OCI-LY3 (cell line): ENCODE measurements at regions not wholly inside any gene's neighbourhood (a gene's known extent, or its start where the extent isn't known, plus 50 kb on each side); places are given as distances from the start of the nearest gene placed in this dataset.
"Not testable (repeated sequence)": the region's sequence is repeated elsewhere in the genome, so short reads cannot be mapped to it uniquely, and the experiment has no call there.

Experiments
- H2AFZ ChIP-seq: fragments of 200-600, 300-600 bp; shearing (Covaris generic); 2 replicates; pipeline ENCODE4 v1.6.0; 2014; ENCODE audit warnings: antibody characterized with exemption, low read depth, low read length
- H3K27ac ChIP-seq: fragments of 200-600, 300-600 bp; sonication (generic); 2 replicates; pipeline ENCODE4 v1.5.1; 2014; ENCODE audit warnings: mild to moderate bottlenecking, low read length, moderate library complexity, mixed read lengths
- H3K27me3 ChIP-seq: fragments of 200-600, 300-600 bp; sonication (generic); 2 replicates; pipeline ENCODE4 v1.6.1; 2014; ENCODE audit warnings: low read depth, low read length, mixed read lengths
- H3K36me3 ChIP-seq: fragments of 200-600, 300-600 bp; sonication (generic); replicated peaks from 2 replicates; pipeline ENCODE3; 2014; ENCODE audit warnings: low read depth, low read length, mixed read lengths
- H3K4me1 ChIP-seq: fragments of 300-600, 200-600 bp; sonication (generic); 2 replicates; pipeline ENCODE4 v1.6.1; 2014; ENCODE audit warnings: low read length, mixed read lengths
- H3K4me2 ChIP-seq: fragments of 200-600, 300-600 bp; sonication (generic); 2 replicates; pipeline ENCODE4 v1.6.1; 2014; ENCODE audit warnings: low read length, mixed read lengths
- H3K4me3 ChIP-seq: fragments of 300-600, 200-600 bp; sonication (generic); 2 replicates; pipeline ENCODE4 v1.5.1; 2014; ENCODE audit warnings: antibody characterized with exemption, mild to moderate bottlenecking, low read length, moderate library complexity
- H3K79me2 ChIP-seq: fragments of 300-600, 200-600 bp; shearing (Covaris generic); 2 replicates; pipeline ENCODE4 v1.6.1; 2014; ENCODE audit warnings: mild to moderate bottlenecking, low read length, mixed read lengths
- H3K9ac ChIP-seq: fragments of 300-600, 200-600 bp; shearing (Covaris generic); 2 replicates; pipeline ENCODE4 v1.6.0; 2014; ENCODE audit warnings: mild to moderate bottlenecking, low read length, moderate library complexity
- H3K9me3 ChIP-seq: fragments of 200-600, 300-600 bp; shearing (Covaris generic); 2 replicates; pipeline ENCODE4 v1.6.1; 2014; ENCODE audit warnings: low read length, mixed read lengths; ENCODE audit not compliant: insufficient read depth
- H4K20me1 ChIP-seq: fragments of 200-600, 300-600 bp; sonication (generic); 2 replicates; pipeline ENCODE4 v1.6.1; 2016; ENCODE audit warnings: low read length, mixed read lengths; ENCODE audit not compliant: insufficient read depth
- EZH2phosphoT487 ChIP-seq: fragments of 200-600 bp; shearing (Covaris generic); IDR thresholded peaks from 2 replicates; pipeline ENCODE4 v1.6.1; 2018; ENCODE audit warnings: antibody characterized with exemption, mixed run types, low read depth
- TF ChIP-seq, protein P1 (sequence below): fragments of 200-600, 300-600 bp; sonication (generic); IDR thresholded peaks from 2 replicates; pipeline ENCODE4 v1.5.1; 2014; ENCODE audit warnings: antibody characterized with exemption, low read length, low read depth

DNA sequence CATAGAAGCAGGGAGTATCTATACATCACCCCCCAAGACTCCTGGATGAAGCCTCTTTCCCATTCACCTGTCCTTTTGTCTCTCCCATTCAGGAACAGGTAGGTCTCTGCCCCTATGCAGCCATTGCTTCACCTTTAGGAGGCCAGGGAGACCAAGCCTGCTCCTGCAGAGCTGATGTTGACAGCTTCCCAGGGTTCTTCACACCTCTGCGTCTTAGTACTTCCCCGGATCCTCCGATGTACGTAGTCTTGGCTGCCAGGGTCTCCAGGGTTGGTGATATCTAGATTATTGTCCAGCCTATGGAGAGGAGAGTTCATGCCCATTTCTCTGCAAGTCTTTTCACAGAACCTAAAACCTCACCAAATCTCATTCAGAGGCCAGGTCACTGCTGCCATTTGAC is 365.7 kb upstream of the KLF6 start:
- H3K9me3 ChIP-seq = no peaks in the 10 kb centered on the region
- no peak overlapping the region for H3K9ac ChIP-seq
- H2AFZ ChIP-seq = no peak overlapping the region
- no peak overlapping the region for H3K27ac ChIP-seq
- H3K4me3 ChIP-seq = no peak overlapping the region
- no peak for TF ChIP-seq EZH2phosphoT487
- TF ChIP-seq, protein P1, sequence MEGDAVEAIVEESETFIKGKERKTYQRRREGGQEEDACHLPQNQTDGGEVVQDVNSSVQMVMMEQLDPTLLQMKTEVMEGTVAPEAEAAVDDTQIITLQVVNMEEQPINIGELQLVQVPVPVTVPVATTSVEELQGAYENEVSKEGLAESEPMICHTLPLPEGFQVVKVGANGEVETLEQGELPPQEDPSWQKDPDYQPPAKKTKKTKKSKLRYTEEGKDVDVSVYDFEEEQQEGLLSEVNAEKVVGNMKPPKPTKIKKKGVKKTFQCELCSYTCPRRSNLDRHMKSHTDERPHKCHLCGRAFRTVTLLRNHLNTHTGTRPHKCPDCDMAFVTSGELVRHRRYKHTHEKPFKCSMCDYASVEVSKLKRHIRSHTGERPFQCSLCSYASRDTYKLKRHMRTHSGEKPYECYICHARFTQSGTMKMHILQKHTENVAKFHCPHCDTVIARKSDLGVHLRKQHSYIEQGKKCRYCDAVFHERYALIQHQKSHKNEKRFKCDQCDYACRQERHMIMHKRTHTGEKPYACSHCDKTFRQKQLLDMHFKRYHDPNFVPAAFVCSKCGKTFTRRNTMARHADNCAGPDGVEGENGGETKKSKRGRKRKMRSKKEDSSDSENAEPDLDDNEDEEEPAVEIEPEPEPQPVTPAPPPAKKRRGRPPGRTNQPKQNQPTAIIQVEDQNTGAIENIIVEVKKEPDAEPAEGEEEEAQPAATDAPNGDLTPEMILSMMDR = no peak
- no peaks in the 10 kb centered on the region for H3K36me3 ChIP-seq
- no peaks in the 10 kb centered on the region for H3K4me1 ChIP-seq
- no peaks in the 10 kb centered on the region for H4K20me1 ChIP-seq
- H3K4me2 ChIP-seq = no peak overlapping the region
- no peaks in the 10 kb centered on the region for H3K27me3 ChIP-seq
- no peaks in the 10 kb centered on the region for H3K79me2 ChIP-seq

- not testable (repeated sequence) for H3K4me2 ChIP-seq, H3K4me1 ChIP-seq, H3K9me3 ChIP-seq, H3K27me3 ChIP-seq, H3K27ac ChIP-seq, H4K20me1 ChIP-seq, H3K36me3 ChIP-seq, H3K4me3 ChIP-seq, H3K79me2 ChIP-seq, H3K9ac ChIP-seq, H2AFZ ChIP-seq
Observed at GRCh38 chr10:4149460-4149859, 364.5 kb upstream of the KLF6 start.

DNA sequence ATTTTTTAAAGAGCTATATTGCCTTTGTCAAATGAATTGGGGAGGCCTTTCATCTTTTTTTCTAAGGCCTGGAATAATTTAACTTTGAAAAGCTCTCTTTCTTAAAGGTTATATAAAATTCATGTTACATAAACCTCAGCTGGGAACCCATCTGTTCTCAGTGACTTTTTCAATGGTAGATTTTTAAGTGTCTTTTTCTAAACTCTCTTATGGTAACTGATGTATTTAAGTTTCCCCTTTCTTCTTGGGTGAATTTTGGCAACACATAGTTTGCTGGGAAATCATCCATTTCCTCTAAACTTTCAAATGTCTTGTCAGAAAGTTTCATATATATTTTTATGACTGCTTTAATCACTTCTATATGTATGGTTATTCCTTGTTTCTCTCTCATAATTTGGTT is 362.2 kb upstream of the KLF6 start:
- H3K9ac ChIP-seq = no peak overlapping the region
- H3K4me2 ChIP-seq = no peak overlapping the region
- H3K4me1 ChIP-seq = no peaks in the 10 kb centered on the region
- no peak overlapping the region for H3K27ac ChIP-seq
- H4K20me1 ChIP-seq = no peaks in the 10 kb centered on the region
- H3K36me3 ChIP-seq = no peaks in the 10 kb centered on the region
- no peak overlapping the region for H2AFZ ChIP-seq
- no peak overlapping the region for H3K4me3 ChIP-seq
- no peaks in the 10 kb centered on the region for H3K9me3 ChIP-seq
- no peaks in the 10 kb centered on the region for H3K27me3 ChIP-seq
- H3K79me2 ChIP-seq = no peaks in the 10 kb centered on the region
- TF ChIP-seq, protein P1 = no peak
- TF ChIP-seq EZH2phosphoT487 = no peak

- H4K20me1 ChIP-seq = no peaks in the 10 kb centered on the region
- H3K9me3 ChIP-seq = no peaks in the 10 kb centered on the region; the same call in 1 of the 2 replicates
- no peaks in the 10 kb centered on the region for H3K27me3 ChIP-seq
- H3K36me3 ChIP-seq = no peaks in the 10 kb centered on the region
- no peak overlapping the region for H3K9ac ChIP-seq
- no peak overlapping the region for H3K4me3 ChIP-seq
- H2AFZ ChIP-seq = no peak overlapping the region
- no peak overlapping the region for H3K27ac ChIP-seq
- TF ChIP-seq EZH2phosphoT487 = no peak
- TF ChIP-seq, protein P1 = no peak
- H3K79me2 ChIP-seq = no peaks in the 10 kb centered on the region
- H3K4me1 ChIP-seq = no peaks in the 10 kb centered on the region
- H3K4me2 ChIP-seq = no peak overlapping the region
Observed at GRCh38 chr10:4144817-4145216, 359.8 kb upstream of the KLF6 start.

GRCh38 chr10:4141471-4141870 is 356.5 kb upstream of the KLF6 start:
- Histone ChIP-seq H3K4me3 (no peak overlapping the region), H3K9me3 (no peaks in the 10 kb centered on the region; the same call in 1 of the 2 replicates), H2AFZ (no peak overlapping the region), H4K20me1 (no peaks in the 10 kb centered on the region), H3K9ac (no peak overlapping the region), H3K4me2 (no peak overlapping the region), H3K36me3 (no peaks in the 10 kb centered on the region), H3K4me1 (peaks cover 3% of the 10 kb centered on the region), H3K79me2 (no peaks in the 10 kb centered on the region), H3K27me3 (no peaks in the 10 kb centered on the region), H3K27ac (no peak overlapping the region)
- TF ChIP-seq EZH2phosphoT487 = no peak
- TF ChIP-seq, protein P1 = no peak
